GM18951 (cell line): ENCODE measurements at regions not wholly inside any gene's neighbourhood (a gene's known extent, or its start where the extent isn't known, plus 50 kb on each side); places are given as distances from the start of the nearest gene placed in this dataset.

Source experiments
- POLR2A ChIP-seq: IDR thresholded peaks from 4 replicates; pipeline ENCODE4 v1.6.1; 2011; ENCODE audit warnings: mild to moderate bottlenecking; ENCODE audit not compliant: insufficient read length, insufficient read depth; ENCODE audit errors: extremely low read depth
- in situ Hi-C: fragments of 300-500 bp; cut with MboI; formaldehyde crosslinking; loops from one replicate; pipeline ENCODE4 v1.12.0; 2022; ENCODE audit warnings: low sequenced_read_pairs, mixed read lengths, inconsistent platforms; ENCODE audit not compliant: unreplicated experiment

- in situ Hi-C loops, result no loop called here
- no peak for TF ChIP-seq POLR2A
Observed at GRCh38 chr5:107325866-107326265, 344.9 kb downstream of the EFNA5 start.

GRCh38 chr5:107324809-107325208 is 345.9 kb downstream of the EFNA5 start:
- in situ Hi-C loops, result no loop called here
- TF ChIP-seq POLR2A, result no peak

GRCh38 chr5:107324071-107324470 is 346.7 kb downstream of the EFNA5 start:
- in situ Hi-C loops, result no loop called here
- TF ChIP-seq POLR2A, result no peak

GRCh38 chr5:107323536-107323935 is 347.2 kb downstream of the EFNA5 start:
- TF ChIP-seq POLR2A, result no peak
- in situ Hi-C loops, result no loop called here

DNA sequence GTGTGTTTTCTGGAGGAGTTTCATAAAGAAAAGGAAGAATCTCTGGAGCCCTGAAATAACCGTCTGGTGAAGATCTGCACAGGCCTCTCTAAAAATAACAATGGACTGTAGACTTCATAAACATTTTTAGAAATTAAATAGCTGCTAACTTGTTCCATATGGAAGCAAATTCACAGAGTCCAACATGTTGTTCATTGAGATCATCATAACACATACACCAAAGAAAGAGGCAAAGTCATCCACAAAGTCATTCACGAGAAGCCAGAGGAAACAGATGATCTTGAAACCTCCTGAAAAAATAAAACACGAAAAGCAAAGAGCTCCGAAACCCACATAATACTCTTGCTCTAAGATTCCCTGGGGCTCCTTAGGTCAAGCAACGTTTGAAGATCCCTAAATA is 347.8 kb downstream of the EFNA5 start:
- no peak for TF ChIP-seq POLR2A
- in situ Hi-C loops, result no loop called here

DNA sequence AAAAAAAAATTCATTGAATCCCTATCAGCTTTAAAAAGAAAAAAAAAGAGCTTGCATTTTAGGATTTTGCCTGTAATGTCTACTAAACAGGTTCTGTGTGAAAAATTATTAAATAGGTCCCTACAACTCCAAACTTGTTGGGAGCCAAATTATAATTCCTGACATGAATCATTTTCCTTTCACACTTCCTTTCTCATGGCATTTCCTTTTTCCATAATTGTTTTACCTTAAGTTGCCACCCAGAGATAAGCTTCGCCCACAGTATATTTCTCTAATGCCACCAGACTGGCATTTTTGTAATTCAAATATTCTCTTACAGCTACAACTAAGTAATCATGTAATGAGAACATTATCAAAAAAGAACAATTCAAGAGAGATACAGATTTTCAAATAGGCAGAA is 348.8 kb downstream of the EFNA5 start:
- no peak for TF ChIP-seq POLR2A
- in situ Hi-C loops, result no loop called here

DNA sequence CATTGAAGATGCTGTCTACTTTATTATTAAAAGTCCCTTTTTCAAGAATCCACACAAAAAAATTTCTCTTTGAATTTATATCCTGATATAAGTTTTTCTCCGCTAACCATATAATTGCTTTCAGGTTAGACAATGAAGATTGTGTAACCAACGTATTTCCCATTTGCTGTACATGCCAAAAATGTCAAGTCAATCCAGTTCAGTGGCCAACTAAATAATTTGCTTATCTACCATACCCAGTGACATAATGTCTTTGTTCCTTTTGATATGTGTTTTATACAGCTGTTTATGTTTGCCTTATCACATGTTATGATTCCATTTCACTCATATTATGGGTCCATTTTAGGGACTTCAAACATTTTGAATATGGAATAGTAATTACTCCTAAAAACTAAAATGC is 349.9 kb downstream of the EFNA5 start:
- TF ChIP-seq POLR2A, result no peak
- in situ Hi-C loops, result no loop called here

- in situ Hi-C loops, result no loop called here
- TF ChIP-seq POLR2A, result no peak
Observed at GRCh38 chr5:107320376-107320775, 350.4 kb downstream of the EFNA5 start.

DNA sequence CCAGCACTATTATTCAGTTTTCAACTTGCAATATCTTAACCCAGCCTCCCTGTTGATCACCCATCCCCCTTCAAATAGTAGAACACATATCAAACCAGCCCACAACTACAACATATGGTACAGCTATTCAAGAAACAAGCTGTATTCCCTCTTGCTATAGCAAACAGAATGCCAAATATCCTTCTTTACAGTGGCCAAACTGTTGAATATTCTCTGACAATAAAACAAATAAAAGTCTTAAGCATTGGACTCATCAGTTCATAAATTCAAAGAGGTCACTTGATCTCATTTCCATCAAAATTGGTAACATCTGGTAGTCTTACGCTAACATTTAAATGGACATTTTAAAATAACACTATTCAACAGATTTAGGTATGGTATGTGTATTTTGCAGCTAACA is 350.8 kb downstream of the EFNA5 start:
- TF ChIP-seq POLR2A, result no peak
- in situ Hi-C loops, result no loop called here

DNA sequence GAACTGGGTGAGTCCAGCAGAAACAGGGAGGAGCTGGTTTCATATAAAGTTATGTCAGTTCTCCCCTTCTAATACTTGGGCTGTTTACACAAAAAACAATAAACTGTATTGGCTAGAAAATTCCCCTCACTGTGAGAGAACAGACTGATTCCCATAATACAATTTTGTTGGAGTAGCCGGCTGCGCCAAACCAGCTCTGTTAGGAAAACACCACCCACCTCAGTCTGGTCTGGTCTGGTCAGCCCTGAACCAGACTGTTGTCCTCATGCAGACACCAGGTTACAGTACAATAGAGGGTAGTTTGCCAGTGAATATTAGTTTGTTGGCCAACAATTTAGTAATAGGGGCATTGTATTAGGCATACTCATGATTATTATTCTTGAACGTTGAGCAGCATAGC is 356.4 kb downstream of the EFNA5 start:
- in situ Hi-C loops, result no loop called here
- no peak for TF ChIP-seq POLR2A

DNA sequence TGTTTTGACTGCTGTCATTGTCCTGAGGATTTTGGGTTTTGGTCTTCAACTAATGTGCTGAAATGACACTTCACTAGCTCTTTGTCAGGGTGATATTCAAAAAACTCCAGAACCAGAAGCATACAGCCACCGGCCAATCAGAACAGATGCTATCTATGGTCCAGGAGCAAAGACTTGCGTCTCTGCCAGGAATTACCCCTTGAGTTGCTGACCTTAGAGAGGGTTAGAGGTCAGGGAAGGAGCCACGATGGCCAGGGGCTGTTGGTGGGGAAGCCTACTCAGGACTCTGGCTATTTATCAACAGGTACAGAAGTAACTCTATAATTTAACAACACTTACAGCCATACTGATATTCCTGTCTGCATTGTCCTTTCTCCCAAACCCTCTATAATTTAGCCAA is 356.8 kb downstream of the EFNA5 start:
- in situ Hi-C loops, result no loop called here
- no peak for TF ChIP-seq POLR2A

- TF ChIP-seq POLR2A, result no peak
- in situ Hi-C loops, result no loop called here
Observed at GRCh38 chr5:107313098-107313497, 357.6 kb downstream of the EFNA5 start.

- in situ Hi-C loops, result no loop called here
- TF ChIP-seq POLR2A, result no peak
Observed at GRCh38 chr5:107310181-107310580, 360.6 kb downstream of the EFNA5 start.

GRCh38 chr5:107306594-107306993 is 364.1 kb downstream of the EFNA5 start:
- TF ChIP-seq POLR2A, result no peak
- in situ Hi-C loops, result no loop called here

DNA sequence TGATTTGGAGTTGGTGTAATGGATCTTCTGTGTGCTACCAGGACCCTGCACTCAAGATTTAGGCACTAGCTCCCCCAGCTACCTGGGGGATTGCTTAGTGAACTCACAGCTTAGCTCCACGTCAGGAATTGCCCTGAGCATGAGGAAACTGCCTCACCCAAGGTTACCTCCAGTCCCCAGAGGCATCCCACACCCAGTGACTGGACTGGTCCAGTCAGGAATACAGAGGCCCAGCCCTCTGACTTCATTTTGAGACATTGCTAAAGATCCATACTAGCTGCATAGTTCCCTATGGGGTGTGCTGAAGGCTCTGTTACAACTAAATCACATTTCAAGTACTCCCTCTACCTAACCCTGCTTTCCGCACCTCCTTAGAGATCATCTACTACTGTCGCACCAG is 364.7 kb downstream of the EFNA5 start:
- TF ChIP-seq POLR2A, result no peak
- in situ Hi-C loops, result no loop called here
